NCI-H510A treated with DMSO at 0.1 percent for 48 hours (cell line): ENCODE measurements at regions not wholly inside any gene's neighbourhood (a gene's known extent, or its start where the extent isn't known, plus 50 kb on each side); places are given as distances from the start of the nearest gene placed in this dataset.
A peak's percentile ranks its signal among the peaks of the same experiment; 100 is the strongest.

Experiments used
- DNase-seq: peaks from one replicate; lab custom pipeline; 2025; lab: John Stamatoyannopoulos, UW

DNA sequence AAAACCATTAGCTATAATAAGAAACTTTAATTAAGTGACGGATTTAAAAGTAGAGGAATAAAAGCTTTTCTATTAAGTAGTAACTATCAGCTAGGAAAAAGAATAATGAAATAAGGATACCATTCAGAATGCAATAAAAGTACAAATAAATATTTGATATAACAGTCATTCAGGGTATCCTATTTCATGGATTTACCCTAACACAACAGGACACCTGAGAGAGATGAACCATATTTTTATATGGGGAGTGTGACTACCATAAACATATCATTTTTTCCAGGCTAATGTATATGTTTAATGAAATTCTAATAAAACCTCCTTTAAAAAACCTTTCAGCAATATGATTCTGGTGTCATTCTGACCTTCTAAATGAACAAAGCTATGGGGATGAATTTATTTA is 393.8 kb downstream of the SNAPC1 start:
- no peak for DNase-seq

DNA sequence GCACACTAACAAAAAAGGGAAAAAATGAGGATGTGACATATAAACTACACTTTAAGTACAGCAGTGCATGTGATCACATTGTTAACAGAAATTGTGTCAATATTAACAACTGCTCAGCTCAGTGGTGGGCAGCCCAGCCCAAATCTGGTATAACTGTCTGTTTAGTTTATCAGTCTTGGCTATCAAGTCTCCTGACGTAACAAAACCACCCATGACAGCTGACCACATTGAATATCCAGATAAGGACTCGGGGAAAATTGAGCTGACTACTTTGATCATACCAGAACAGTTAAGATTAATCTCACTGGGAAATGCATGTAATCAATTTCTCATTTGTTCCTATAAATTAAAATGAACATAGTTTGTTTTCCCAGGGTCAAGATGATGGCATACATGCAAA is 396.6 kb downstream of the SNAPC1 start:
- no peak for DNase-seq

DNA sequence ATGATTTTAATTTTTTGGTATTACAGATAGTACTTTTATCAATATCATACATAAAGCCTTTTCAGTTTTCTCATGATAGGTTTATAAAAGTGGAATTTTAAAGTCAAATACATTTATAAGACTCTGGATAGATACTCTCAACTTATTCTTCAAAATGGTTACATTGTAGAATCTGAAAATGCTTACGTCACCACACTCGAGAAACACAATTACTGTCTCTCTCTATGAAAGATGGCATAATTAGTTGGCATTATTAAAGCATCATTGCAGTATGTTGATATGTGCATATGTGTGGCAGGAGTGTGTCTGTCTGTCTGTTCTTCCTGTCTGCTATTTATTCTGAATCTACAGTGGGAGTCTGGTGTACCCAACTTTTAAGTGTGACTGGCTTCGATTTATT is 397.1 kb downstream of the SNAPC1 start:
- DNase-seq, result no peak

DNA sequence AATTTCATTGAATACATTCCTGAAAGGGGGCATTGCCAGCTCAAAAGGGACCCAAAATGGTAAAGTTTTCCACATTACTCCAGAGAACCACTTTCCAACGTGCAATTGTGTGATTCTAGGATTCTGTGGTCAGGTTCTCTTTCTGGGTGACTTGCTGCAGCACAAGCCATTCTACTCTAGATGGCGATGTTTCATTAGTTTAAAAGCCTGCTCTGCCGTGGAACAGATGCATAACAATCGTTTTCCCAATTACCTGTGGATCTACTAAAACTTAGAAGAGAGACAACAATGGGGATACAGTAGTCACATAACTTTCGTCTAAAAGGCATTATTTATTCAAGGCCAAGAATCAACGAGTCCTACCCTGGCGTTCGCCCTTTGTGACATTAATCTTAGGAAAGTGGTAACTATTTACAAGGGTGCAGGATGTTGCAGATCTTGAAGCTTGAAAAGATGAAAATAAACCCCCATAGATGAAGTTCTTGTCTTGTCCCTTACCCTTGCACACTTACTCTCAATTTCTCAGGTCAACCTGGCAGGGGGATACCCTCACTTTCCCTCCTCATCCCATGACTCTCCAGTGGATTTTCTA is 400.9 kb downstream of the SNAPC1 start:
- DNase-seq, result peak; percentile 72

DNA sequence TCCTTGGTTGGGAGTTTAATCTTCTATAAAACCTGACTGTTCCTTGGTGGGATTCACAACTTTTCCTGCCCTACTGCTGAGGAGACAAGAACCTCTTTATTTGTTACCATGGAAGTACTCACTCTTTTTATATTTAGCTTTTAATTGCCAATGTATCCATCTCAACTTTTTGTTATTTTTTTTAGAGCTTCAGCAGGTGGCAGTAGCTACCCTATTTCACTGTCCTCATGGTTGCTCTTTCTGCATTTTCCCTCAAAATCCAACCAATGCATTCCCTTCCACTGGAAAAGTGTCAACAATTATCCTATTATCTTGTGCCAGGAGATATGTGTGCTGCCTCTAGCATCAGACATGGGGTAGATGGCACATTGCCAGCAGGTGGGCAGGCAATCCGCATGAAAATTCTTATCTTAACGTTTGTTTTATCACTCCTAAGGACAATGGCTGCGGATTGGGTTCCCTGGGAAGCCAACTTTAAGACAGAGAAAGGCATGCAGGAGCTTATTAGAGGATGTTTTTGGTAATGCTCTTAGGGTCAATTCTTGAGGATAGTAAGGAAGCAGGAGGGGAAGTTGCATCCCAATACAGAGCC is 406.4 kb downstream of the SNAPC1 start:
- DNase-seq, result no peak

DNA sequence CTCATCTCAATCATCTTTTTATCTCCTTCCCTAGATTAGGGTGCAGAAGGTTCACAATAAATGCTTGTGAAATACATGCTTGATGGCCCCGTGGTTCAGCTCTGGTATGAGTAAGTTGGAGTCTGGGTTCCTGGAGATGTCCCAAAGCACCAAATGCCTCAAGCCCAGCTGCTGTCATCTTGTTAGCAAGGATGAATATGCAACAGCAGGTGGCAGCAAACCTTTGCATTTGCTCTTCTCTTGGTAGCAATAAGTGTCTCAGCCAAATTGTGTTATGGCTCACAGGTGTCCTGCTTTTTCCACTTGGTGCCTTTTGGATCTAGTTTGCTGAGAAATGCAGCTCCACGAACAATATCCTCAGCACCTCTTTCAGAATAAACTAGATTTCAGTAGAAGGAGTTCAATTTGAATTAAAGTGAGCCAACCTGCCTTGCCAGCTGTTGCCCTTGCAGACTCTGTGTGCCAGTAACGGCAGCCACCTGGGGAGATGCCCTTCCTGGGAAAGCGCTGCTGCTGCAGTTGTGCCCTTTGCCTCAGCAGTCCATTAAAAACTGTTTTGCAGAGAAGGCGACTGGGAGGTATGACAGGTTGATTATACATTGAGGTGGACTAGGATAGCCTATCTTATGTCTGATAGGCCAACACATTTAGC is 417.3 kb downstream of the SNAPC1 start:
- peak; percentile 74 for DNase-seq

DNA sequence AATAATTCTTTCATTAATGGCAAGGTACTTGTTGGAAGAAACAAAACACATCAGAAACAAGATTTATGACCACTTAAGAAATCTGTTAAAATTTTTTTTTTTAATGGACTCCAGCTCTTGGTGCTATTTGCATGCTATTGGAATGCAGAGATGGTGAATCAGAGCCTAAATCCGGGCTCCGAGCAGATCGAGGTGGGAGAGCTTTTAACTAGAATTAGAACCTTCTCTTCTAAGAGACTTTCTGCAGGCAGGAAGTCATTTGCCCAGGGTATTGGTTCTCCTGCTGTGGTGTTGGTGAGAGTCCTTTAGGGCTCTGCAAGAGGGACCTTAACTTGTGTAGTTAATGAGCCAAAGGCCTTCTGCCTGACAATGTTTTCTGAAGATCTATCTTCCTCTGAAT is 419.4 kb downstream of the SNAPC1 start:
- no peak for DNase-seq

DNA sequence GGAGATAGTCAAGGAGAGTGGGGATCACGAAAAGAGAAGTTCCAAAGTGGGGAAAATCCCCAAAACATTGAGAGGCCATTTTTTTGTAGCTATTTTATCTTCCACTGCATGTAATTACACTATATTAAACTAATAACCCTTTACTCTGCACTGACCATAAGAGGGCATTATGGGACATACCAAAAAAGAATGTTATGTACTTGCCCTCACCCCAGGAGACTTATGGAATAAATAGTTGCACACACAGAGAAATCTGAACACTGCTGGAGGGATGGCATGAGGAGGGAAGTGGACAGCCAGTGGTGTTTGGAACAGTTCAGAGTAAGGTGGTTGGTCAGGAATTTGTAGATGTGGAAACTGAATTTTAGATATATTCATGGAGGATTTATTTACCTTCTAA is 422.9 kb downstream of the SNAPC1 start:
- DNase-seq, result no peak

DNA sequence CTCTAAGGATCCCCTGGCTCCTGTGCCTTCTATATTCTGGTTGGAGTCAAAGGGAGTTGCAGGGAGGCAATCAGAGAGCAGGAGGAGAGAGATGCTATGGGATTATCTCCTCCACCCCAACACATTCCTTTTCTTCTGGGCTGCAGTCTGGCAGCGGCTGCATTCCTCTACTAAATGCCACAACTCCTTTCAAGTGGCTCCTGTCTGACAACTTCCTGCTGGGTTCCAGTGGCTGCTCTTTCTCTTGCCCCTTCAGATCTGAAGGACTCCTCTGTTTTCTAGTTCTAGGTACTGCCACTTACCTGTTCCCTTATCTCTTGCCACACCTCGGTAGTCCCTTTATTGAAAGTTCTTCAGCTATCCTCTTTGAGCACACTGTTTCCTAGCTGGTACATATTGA is 425.0 kb downstream of the SNAPC1 start:
- no peak for DNase-seq

DNA sequence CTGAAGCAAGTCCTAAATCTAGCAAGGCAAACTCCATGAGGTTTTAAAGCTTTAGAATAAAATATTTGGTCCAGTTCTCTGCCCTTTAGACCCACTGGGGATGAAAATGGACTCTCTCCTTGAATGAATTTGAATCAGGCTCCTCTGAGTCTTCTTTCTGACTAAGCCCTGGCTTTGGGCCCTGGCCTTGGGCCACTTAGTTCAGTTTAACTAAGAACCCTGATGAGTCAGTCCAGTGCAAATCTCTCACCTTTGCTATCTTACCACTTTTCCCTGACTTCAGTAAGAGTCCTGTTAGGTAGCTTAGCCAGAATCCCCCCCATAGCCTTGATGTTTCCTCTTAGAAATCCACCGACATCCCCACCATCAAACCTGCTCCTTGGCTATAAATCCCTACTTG is 427.5 kb downstream of the SNAPC1 start:
- DNase-seq, result no peak

DNA sequence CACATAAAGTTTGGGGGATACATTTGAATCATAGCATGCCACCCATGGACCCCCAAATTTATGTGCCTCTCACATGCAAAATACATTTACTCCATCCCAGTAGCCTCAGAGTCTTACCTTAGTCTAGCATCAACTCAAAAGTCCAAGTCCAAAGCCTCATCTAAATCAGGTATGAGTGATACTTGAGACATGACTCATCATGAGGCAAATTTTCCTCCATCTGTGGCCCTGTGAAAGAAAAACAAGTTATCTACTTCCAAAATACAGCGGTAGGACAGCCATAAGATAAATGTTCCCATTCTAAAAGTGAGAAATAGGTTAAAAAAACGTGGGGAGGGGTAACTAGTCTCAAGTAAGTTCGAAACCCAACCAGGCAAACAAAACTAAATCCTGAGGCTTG is 444.2 kb downstream of the SNAPC1 start:
- no peak for DNase-seq

DNA sequence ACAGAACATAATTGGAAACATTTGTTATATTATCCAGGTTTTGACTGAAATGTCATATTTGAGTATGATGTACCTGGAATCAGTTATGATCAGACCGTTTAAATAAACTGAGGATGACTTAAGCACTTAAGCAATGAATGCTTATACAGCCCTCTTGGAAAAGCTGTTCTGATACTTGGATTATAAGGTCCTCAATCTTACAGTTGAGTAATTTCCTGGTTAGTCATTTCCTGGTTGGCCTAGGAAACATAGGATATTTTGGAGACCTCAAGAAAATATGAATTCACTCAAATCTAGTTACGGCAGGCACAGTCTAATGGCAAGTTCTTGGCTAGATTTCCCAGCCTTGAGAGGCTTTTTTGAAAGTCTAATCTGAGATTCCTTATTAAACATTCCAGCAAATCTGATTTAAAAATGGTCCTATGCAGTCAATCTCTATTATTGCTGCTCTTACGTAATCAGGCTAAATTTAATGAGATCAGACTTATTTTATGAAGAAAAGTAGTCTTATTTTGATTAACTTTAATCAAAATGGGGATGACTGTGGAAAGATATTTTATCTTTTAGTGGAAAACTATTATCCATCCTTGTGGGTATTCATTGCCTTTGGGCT is 447.2 kb downstream of the SNAPC1 start:
- DNase-seq, result no peak

DNA sequence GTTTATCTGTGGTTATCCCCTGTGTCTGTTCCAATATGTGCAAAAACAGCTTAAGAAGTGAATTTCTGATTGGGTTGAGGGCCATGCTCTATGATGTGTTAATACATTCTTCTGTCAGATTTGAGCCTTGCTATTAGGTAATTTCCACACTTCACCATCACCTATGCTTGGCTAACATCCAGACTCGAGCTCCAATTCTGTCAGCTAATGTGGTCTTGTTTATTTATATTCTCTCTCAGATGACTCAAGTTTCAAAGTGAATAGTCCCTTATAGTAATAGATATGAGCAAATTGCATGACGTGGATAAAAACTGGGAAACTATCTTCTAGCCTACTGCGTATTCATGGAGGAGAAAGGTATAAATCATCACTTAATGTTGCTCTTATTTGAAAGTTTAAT is 451.3 kb downstream of the SNAPC1 start:
- peak; percentile 13 for DNase-seq

DNA sequence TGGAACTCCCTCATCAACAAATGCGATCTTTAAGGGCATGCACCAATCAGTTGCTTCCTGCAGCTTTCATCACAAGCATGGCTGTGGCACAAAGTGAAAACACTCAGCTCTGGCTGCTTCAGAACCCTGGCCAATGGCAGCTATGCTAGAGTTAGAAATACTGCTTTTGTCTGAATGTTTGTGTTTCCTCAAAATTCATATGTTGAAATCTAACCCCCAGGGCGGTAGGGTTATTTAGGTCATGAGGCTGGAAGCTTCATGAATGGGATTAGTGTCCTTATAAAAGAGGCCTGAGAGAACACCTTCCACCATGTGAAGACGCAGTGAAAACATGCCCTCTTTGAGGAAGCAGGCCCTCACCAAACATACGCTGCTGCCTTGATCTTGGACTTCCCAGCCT is 453.9 kb downstream of the SNAPC1 start:
- no peak for DNase-seq

DNA sequence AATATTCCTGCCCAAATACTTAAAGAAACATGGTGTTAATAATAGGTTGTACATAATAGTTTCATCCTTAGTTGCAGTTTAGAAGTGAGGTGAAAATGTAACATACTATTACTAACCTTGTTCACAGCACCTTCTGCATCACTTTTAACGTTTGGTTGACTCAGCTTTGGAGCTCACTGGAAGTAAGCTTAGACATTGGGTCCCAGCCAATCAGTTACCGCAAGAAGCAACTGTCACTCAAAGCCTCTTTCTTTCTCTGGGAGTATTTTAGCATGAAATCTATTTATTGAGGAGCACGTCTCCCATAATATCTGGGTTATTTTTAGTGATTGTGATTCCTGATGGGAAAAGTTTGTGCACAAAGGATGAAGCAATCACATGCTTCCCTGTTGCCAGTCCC is 472.6 kb downstream of the SNAPC1 start:
- no peak for DNase-seq

DNA sequence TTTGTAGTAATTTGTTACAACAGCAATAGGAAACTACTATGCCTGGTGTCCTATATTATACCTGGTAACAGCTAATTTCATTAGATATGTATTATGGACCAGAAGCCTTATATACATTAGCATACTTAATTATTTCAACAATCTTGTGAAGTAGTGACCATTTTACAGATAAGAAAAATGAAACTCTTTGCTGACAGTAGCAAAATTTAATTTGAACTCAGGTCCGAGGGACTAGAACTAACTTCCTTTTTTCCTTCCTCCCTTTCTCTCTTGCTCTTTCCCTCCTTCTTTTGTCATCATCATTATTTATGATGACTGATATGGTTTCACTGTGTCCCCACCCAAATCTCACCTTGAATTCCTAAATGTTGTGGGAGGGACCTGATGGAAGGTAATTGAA is 482.0 kb downstream of the SNAPC1 start:
- no peak for DNase-seq

DNA sequence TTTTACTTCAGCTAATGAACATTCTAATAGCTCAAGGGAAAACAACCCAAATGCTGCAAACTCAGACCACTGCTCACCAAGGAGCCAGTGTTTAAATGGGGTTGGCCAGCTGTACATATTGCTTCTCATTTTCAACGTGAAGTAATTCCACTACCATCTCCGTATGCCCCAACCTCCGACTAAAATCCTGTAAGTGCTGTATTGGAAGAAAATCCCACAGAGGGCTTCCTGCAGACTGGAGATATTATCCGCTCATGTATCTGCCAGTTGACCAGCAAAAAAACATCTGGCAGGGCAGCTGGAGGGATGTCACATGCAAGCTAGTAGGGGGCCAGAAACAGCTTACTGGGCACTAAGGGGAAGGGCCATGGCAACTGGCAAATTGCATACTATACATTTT is 485.0 kb downstream of the SNAPC1 start:
- no peak for DNase-seq

DNA sequence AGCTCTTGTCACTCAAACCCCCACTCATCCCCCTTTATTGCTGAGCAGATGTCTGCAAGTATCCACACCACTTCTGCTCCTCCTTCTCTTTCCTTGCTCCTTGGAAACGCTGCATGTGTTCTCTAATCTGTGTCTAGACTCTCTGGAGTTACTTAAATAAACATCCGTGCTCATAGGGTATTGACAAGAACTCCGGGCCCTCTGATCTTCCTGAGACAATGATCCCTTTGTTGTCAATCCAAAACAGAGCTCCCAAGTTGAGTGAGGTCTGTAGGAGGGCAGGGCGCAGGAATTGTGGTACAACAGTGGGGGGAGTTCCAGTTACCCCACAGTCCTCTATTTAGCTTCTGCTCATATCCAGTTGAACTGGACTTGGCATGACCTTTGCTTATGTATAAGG is 489.0 kb downstream of the SNAPC1 start:
- no peak for DNase-seq

DNA sequence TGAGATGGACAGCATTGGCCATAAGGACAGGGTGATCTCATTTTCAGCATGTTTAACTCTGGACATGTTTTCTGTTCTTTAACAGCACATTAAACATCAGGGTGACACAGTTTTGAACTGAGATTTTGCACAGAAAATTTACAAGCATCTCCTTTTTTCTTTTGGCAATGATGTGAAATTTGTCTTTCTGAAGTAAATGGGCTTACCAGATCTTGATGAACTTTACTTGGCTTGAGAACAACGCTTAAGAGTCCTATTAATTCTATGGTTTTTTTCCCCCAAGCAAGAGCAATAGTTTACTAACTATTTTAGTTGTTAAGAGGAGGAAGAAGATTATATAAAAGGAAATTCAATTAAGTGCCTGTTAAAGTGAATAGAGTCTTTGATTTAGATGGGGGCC is 491.0 kb downstream of the SNAPC1 start:
- no peak for DNase-seq

DNA sequence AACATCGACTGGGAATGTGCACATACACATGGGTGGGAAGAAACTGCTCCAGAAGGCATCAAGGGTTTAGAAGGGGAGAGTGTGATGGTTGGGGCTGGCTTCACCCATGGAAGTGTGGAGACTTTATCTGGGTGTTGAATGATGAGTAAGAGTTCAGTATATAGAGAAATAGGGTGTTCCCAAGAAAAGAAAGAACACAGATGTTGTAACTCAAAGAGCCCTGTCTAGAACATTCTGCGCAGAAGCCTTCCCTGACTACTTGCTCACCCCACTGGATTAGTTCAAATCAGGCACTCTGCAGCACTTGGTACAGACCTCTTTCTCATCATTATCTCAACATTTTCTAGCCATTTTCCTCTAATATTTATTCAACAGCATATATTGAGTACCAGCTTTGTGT is 491.7 kb downstream of the SNAPC1 start:
- no peak for DNase-seq

DNA sequence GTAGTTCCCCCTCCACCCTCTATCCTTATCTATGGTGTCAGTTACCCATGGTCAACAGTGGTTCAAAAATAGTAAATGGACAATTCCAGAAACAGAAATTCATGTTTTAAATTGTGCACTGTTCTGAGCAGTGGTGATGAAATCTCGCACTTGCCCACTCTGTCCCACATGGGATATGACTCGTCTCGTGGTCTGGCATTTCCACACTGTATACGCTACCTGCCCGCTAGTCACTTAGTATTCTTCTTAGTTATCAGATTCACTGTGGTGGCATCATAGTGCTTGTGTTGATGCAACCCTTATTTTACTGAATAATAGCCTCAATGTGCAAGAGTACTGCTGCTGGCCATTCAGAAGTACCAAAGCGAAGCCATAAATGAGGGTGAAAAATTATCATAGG is 507.0 kb downstream of the SNAPC1 start:
- no peak for DNase-seq

DNA sequence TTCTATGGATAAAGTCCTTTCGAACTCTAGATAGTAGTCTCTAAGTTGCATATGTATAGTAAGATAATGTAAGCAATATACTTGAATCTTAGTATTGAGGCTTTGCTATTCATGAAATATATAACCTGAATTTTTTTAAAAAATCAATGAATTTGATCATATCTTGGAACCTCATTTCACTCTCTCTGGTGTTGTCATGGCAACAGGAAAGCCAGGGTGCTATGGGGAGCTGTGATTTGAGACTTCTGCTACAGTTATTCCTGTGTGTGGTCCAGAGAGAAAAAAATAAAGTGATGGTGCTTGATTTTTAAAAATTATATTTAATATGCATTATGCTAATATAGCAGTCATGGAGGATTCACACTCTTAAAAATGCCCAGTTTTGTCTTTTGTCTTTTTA is 508.0 kb downstream of the SNAPC1 start:
- no peak for DNase-seq

DNA sequence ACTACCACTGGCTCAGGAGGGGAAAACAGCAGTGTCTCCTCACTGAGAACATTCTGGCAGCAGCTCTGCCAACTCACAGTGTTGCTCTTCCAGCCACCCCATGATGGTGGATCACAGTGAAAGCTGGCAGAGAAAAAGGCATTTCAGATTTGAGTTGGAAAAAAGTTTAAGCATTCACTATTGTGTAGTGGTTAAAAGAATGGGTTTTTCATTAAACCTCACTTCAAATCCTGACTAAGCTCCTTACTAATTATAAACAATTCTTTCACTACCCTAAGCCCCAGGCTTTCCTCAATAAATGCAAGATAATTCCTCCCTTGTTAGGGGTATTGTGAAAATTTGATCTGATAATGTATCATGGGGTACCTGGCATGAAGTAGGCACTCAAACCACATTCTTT is 518.1 kb downstream of the SNAPC1 start:
- DNase-seq, result no peak

DNA sequence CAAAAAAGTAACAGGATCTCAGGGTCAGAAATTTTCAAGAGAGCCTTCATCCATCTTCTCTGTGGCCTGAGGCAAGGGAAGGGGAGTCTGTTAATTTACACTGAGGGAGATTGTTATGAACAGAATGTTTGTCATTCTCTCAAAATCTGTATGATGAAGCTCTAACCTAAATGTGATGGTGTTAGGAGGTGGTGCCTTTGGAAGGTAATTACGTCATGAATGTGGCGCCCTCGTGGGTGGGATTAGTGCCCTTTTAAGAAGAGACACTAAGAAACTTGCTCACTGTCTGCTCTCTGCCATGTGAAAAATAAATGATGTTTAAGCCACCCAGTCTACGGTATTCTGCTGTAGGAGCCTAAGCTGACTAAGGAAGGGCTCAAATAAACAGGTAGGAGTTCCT is 521.6 kb downstream of the SNAPC1 start:
- DNase-seq, result no peak
